DMS53 (cell line): ENCODE measurements at regions not wholly inside any gene's neighbourhood (a gene's known extent, or its start where the extent isn't known, plus 50 kb on each side); places are given as distances from the start of the nearest gene placed in this dataset.

Experiments
- DNase-seq: peaks from one replicate; lab custom pipeline; 2025; lab: John Stamatoyannopoulos, UW

GRCh38 chr15:62985768-62986167 lies 56.8 kb upstream of the TPM1 start:
- no peak for DNase-seq

GRCh38 chr15:62986948-62987347 lies 55.6 kb upstream of the TPM1 start:
- no peak for DNase-seq

GRCh38 chr15:62988701-62989100 lies 53.8 kb upstream of the TPM1 start:
- DNase-seq, result no peak

- DNase-seq, result no peak
These were observed 53.0 kb upstream of the TPM1 start for GRCh38 chr15:62989366-62990055.

- no peak for DNase-seq
These were observed 50.8 kb upstream of the TPM1 start for GRCh38 chr15:62991698-62992097.

GRCh38 chr15:62992302-62992701 lies 50.2 kb upstream of the TPM1 start:
- DNase-seq, result no peak
